ENCODE measurements at regions not wholly inside any gene's neighbourhood (a gene's known extent, or its start where the extent isn't known, plus 50 kb on each side); places are given as distances from the start of the nearest gene placed in this dataset.

DNA sequence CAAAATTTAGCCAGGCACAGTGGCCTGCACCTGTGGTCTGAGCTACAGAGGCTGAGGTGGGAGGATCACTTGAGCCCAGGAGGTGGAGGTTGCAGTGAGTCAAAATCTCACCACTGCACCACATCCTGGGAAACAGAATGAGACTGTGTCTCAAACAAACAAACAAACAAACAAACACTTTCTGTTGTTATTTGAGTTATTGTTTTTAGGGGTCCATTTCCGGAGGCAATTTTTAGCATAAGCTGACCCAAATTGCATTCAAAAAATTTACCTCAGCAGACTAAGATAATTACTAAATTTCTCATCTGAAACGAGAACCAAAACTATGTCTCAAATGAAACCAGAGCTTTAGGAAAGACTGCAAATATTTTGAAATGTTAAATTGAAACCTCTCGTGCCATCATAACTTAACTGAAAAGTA lies 1485.1 kb downstream of the EFNA5 start:
- Histone ChIP-seq H3K9me3 (ENCODE audit: control extremely low read depth in 1 of 3, control insufficient read depth in 2 of 3, insufficient read depth in 1 of 3, low read length in 2 of 3) (no peaks in the 10 kb centered on the region), H3K4me1 (ENCODE audit: control insufficient read depth in 2 of 2, insufficient read depth in 2 of 2, low read length in 2 of 2) (no peaks in the 10 kb centered on the region), H3K79me2 (ENCODE audit: control insufficient read depth, insufficient read depth, low read length) (no peaks in the 10 kb centered on the region), H2AFZ (ENCODE audit: insufficient read depth, low read depth, low read length, poor library complexity, severe bottlenecking) (no peak overlapping the region), H3K4me3 (ENCODE audit: control extremely low read depth in 1 of 5, extremely low read depth in 1 of 5, insufficient read depth in 1 of 5, low read depth in 2 of 5, low read length in 4 of 5) (no peak overlapping the region), H3K9ac (ENCODE audit: low read length) (no peak overlapping the region), H3K27me3 (replicated peaks in 1 of 4; ENCODE audit: control extremely low read depth in 1 of 4, control insufficient read depth in 3 of 4, insufficient read depth in 4 of 4, low read length in 3 of 4) (no peaks in the 10 kb centered on the region), H3K36me3 (replicated peaks in 1 of 2; ENCODE audit: control extremely low read depth in 1 of 2, control insufficient read depth in 1 of 2, extremely low read depth in 1 of 2, insufficient read depth in 2 of 2, low read length in 1 of 2) (no peaks in the 10 kb centered on the region), H4K20me1 (ENCODE audit: control insufficient read depth, insufficient read depth, low read length, poor library complexity, severe bottlenecking) (no peaks in the 10 kb centered on the region), H3K4me2 (replicated peaks; ENCODE audit: low read depth, low read length, poor library complexity, severe bottlenecking) (no peak overlapping the region), H3K27ac (ENCODE audit: low read length in 2 of 2) (no peak overlapping the region)
- ChIA-PET CTCF (no interaction called here), POLR2A (no interaction called here)
- Mint-ChIP-seq H3K27ac (no peak overlapping the region), H3K4me3 (no peak overlapping the region), H3K27me3 (no peaks in the 10 kb centered on the region), H3K4me1 (no peaks in the 10 kb centered on the region), H3K9me3 (ENCODE audit: insufficient read depth) (peaks cover 2% of the 10 kb centered on the region)
- no peak for TF ChIP-seq CTCF (IDR thresholded peaks at IDR 0.05)
- TF ChIP-seq EZH2 (IDR thresholded peaks at IDR 0.05; ENCODE audit: borderline replicate concordance, insufficient read depth, low read depth, low read length, poor library complexity, severe bottlenecking), result no peak
- intact Hi-C loops (cut with micrococcal nuclease), result no loop called here
- DNase-seq, result no peak
- no CpG with 5 or more reads among the region's 3 CpGs for WGBS (ENCODE audit: insufficient coverage)
- no peak for ATAC-seq (ENCODE audit: low read depth)

- POLR2A ChIA-PET, result no interaction called here
- Histone ChIP-seq H3K36me3 (replicated peaks in 1 of 2; ENCODE audit: control extremely low read depth in 1 of 2, control insufficient read depth in 1 of 2, extremely low read depth in 1 of 2, insufficient read depth in 2 of 2, low read length in 1 of 2) (no peaks in the 10 kb centered on the region), H3K27me3 (replicated peaks in 1 of 4; ENCODE audit: control extremely low read depth in 1 of 4, control insufficient read depth in 3 of 4, insufficient read depth in 4 of 4, low read length in 3 of 4) (no peaks in the 10 kb centered on the region), H3K4me2 (replicated peaks; ENCODE audit: low read depth, low read length, poor library complexity, severe bottlenecking) (no peak overlapping the region), H3K27ac (ENCODE audit: low read length in 2 of 2) (no peak overlapping the region), H3K79me2 (ENCODE audit: control insufficient read depth, insufficient read depth, low read length) (no peaks in the 10 kb centered on the region), H2AFZ (ENCODE audit: insufficient read depth, low read depth, low read length, poor library complexity, severe bottlenecking) (no peak overlapping the region), H4K20me1 (ENCODE audit: control insufficient read depth, insufficient read depth, low read length, poor library complexity, severe bottlenecking) (no peaks in the 10 kb centered on the region), H3K9ac (ENCODE audit: low read length) (no peak overlapping the region), H3K4me3 (ENCODE audit: control extremely low read depth in 1 of 5, extremely low read depth in 1 of 5, insufficient read depth in 1 of 5, low read depth in 2 of 5, low read length in 4 of 5) (no peak overlapping the region), H3K4me1 (ENCODE audit: control insufficient read depth in 2 of 2, insufficient read depth in 2 of 2, low read length in 2 of 2) (no peaks in the 10 kb centered on the region), H3K9me3 (ENCODE audit: control extremely low read depth in 1 of 3, control insufficient read depth in 2 of 3, insufficient read depth in 1 of 3, low read length in 2 of 3) (peaks cover 0 to 4% (median 0%) of the 10 kb centered on the region in 3 donors)
- TF ChIP-seq CTCF (IDR thresholded peaks at IDR 0.05) (no peak), EZH2 (IDR thresholded peaks at IDR 0.05; ENCODE audit: borderline replicate concordance, insufficient read depth, low read depth, low read length, poor library complexity, severe bottlenecking) (no peak)
- no peaks in the 10 kb centered on the region for H3K27me3 Mint-ChIP-seq
- H3K4me3 Mint-ChIP-seq, result no peak overlapping the region
- no peaks in the 10 kb centered on the region for H3K4me1 Mint-ChIP-seq
- ATAC-seq (ENCODE audit: low read depth) (no peak), DNase-seq (no peak)
- intact Hi-C loops (cut with micrococcal nuclease), result no loop called here
- CTCF ChIA-PET, result no interaction called here
- no peak overlapping the region for H3K27ac Mint-ChIP-seq
- no CpG with 5 or more reads among the region's 3 CpGs for WGBS (ENCODE audit: insufficient coverage)
- H3K9me3 Mint-ChIP-seq (ENCODE audit: insufficient read depth), result no peaks in the 10 kb centered on the region
Measured at GRCh38 chr5:106174903-106175302, 1495.8 kb downstream of the EFNA5 start.
